GM18873 (cell line): ENCODE measurements at regions not wholly inside any gene's neighbourhood (a gene's known extent, or its start where the extent isn't known, plus 50 kb on each side); places are given as distances from the start of the nearest gene placed in this dataset.

Source experiments
- ATAC-seq: cut with Tn5 transposase; IDR thresholded peaks from one replicate; pipeline ENCODE4 v1.9.1; 2021; ENCODE audit warnings: mild to moderate bottlenecking, moderate library complexity, moderate number of reproducible peaks; ENCODE audit not compliant: unreplicated experiment, low FRiP score

DNA sequence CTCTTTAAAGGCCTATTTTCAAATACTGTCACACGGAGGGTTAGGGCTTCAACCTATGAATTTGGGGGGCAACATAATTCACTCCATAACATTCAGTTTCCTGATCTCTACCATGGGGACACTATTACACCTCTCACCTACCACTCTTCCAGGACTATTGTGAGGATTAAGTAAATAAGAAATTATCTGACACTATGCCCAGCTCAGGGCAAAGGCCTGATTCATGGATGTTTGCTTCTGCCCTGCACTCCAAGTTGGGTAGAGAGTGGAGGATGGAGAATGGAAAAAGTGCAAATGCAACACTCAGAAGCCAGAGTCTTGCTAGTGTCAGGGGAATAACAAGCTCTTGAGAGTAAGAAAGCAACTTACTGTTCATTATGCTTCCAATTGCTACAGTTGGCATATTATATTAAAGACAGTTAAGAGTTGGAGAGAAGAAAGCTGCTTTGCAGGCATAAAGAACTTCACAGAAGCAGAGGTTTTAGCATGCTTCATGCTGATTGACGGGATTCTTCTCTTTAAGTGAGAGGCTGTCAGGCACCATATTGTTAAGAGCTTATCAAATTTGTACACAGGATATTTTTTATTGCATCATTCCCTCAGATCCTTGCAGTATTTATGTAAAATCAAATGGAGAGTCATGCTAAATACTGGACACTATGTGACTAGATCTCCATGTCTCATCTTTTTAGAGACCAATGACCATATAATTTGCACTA is 375.3 kb downstream of the VPS13C start:
- no peak for ATAC-seq

- no peak for ATAC-seq
Measured at GRCh38 chr15:61682891-61683735, 377.1 kb downstream of the VPS13C start.

GRCh38 chr15:61681676-61682075 is 378.6 kb downstream of the VPS13C start:
- ATAC-seq = no peak

DNA sequence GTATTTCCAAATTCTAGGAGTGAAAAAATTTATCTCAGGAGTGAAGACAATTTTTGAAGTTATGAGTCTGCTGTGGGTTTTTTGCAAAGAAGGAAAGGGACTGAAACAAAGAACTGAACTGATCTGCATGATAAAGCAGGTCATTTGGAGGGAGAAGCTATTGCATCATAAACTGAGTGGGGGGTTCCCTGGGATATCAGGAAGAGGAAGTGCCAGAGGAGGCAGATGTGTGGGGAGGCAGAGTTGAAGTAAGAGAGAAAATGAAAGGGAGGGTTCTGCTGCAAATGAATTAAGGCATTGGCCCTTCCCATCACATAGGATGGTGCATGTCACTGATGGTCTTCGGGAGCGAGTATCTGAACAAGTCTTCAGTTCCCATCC is 379.2 kb downstream of the VPS13C start:
- ATAC-seq = no peak

DNA sequence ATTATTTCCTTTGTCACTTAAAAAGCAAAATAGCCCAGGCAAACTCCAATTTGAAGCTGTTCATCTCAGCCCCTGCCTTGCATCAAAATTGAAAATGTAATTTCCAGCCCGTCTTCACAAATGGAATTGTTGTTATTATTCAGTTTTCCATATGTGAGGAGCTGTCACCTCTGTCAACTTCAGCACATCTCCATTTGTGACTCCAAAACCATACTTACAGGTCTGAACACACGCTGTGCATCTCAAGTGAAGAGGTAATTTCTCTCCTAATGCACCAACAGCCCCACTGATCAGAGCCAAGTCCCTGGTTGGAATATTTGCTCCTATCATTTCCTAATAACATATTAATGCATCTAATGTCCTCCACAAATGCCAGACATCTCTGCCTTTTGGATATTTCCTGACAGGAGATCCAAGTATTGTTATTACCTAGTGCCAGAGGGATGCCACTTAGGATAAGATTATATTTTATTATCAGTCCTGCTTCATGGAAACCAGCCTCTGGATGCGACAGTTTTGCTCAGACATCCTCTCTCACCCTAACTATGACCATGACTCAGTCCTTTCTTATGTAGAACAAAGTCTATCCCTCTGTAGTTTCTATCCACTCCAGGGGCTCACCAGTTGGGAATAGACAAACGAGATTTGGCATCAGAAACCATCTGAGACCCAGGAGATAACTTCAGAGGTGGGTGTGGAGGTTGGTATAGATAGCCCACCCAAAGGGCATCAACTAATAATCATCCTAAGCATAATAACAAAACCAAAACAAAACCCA is 379.8 kb downstream of the VPS13C start:
- ATAC-seq = no peak

DNA sequence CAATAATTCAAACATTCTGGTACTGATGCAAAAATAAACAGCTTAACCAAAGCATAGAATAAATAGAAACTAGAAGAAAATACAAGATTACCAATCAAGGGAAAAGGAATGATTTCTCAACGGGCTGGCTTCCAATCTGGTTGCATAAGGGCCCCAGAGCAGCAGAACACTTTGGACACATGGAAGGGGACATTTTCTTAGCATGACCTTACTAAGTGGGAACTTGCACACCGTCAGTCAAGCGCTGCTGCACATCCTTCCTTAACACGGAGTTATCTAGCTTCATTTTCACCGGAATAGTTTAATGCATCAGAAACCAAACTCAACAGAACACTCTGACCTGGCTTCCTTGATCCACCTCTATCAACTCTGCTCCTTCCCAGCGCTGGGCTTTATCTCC is 388.5 kb downstream of the VPS13C start:
- ATAC-seq = no peak

DNA sequence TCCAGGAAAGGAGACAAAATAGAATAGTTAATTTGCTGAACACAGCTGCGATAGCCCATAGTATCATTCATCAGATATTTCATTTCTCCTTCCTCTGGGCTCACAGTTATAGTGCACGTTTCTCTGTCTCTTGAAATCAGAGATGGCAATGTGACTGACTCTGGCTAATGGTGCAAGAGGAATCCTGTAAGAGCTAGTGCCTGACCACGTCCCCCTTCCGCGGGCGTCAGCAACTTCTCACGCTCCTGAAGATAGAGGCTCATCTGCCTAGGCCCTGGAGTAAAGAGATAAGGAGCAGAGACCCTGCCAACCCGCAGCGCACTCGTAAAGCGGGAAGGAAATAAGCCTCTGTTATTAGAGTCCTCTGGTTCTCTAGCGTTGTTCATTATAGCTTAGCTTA is 391.8 kb downstream of the VPS13C start:
- no peak for ATAC-seq

DNA sequence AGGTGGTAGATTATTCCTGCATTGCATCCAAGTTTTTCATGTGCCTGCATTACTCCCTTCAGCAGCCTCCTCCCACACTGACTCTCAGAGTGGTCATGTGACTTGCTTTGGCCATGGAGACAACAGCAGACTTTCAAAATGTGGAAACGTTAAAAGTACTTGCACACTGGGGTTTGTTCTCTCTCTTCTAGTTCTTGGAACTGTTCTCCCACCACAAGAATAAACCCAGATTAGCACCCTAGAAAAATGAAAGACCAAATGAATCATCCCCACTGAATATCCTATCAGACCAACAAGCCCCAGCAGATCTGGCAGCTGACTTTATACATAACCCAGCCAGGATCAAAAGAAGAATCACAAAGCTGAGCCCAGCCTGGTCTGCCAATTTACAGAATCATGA is 398.5 kb downstream of the VPS13C start:
- ATAC-seq = no peak

DNA sequence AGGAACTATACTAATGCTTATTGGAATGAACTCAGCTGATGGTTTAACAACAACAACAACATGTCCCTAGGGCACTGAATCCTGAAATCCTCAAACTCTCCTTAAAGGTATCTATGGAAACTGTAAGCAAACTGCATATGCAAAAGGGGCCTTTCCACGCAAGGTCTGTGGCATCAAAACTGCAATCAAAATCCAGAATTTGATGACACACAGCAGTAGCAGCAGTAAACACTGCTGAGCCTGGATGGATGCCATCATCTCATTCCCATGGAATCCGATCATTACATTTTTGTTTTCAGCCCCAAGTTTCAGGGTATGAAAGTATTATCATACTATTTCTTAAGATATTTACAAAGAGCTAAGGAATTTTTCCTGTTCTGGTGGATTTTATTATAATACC is 399.7 kb downstream of the VPS13C start:
- ATAC-seq = no peak

- ATAC-seq = no peak
Measured at GRCh38 chr15:61659566-61660190, 400.6 kb downstream of the VPS13C start.

DNA sequence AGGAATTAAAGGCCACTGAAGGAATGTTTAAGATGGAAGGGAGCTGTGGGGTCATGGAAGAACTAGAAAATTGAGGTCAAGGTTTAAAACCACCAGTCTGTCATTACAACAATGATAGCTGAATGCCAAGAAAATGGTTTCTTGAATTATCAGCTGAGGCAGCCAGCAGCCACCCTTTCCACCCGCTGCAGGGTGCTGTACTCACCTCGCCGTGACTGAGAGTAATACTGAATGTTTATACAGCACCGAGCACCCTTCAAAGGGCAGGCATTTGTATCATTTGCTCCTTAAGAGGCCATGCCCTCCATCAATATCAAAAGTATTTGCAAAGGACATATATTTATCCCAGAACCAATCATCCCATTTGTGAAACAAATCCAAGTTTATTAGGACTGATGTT is 402.8 kb downstream of the VPS13C start:
- no peak for ATAC-seq

DNA sequence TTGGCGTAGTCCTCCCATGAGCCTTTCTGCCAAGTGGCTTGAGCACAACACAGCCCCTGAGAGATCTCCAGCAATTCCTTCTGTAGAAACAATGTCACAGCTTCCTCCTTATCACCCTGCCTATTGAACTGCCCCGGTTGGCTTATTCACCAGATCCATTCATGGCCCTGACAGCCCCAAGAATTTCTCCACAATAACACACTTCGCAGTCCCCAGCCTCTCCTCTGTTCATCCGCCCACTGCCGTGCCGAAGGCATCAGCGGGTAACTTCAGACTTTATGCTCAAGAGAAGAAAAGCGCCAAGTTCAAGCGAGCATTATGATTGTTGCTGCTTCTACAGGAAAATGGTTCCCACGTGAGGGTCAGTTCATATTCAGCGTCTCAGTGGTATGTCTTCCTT is 403.9 kb downstream of the VPS13C start:
- ATAC-seq = no peak

DNA sequence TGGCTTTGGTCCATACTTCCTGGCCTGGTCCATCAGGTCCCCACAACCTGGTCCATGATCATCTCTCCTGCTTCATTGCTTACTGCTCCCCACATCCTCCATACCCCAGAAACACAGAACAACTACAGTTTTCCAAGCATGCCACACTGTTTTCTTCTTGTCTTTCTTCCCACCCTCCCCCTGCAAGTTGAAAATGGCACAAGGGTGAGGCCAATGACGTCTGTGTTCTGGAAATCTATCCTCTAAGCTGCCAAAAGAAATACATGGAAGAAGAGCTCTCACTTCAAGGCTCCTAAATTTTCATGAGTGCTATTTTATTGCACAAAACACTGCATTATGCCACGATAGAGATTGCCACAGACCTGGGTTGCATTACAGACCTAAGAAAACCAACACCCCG is 404.4 kb downstream of the VPS13C start:
- ATAC-seq = no peak

- ATAC-seq = no peak
Measured at GRCh38 chr15:61654918-61655317, 405.3 kb downstream of the VPS13C start.

- no peak for ATAC-seq
Measured at GRCh38 chr15:61654002-61654740, 406.1 kb downstream of the VPS13C start.

GRCh38 chr15:61653110-61653509 is 407.1 kb downstream of the VPS13C start:
- ATAC-seq = no peak

GRCh38 chr15:61651267-61651666 is 409.0 kb downstream of the VPS13C start:
- ATAC-seq = no peak

- no peak for ATAC-seq
Measured at GRCh38 chr15:61649046-61649445, 411.2 kb downstream of the VPS13C start.

DNA sequence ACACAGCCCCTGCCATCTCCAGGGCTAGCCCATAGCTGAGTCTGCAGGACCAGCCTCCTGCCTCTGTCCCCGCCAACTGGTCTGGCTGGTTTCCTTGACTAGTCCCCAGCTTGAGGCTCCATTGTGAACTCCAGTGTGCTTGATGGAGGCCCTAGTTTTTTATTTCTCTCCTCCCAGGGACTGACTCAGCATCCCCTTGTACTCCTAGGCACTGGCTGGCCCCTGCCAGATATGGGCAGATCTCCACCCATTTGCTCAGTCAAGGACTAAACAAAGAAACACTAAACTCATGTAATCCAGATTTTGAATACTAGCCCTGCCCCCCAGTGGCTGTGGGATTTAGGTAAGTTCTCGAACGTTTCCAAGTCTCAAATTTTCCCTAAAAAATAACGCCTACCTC is 415.4 kb upstream of the RORA start:
- ATAC-seq = no peak

GRCh38 chr15:61641645-61642044 is 412.5 kb upstream of the RORA start:
- no peak for ATAC-seq
